HCT116 (cell line): ENCODE measurements at regions not wholly inside any gene's neighbourhood (a gene's known extent, or its start where the extent isn't known, plus 50 kb on each side); places are given as distances from the start of the nearest gene placed in this dataset.

ENCODE experiments used
- ATAC-seq: fragments of 200-7000 bp; cut with Tn5 transposase; 2 replicates; pipeline ENCODE4 v1.9.1; 2020; ENCODE audit warnings: mild to moderate bottlenecking, moderate library complexity
- BruUV-seq: library from RNA; stranded (reverse); fragments of 400-500 nt; replicated peaks from 2 replicates; lab custom pipeline; 2021; lab: Mats Ljungman, UMichigan
- CTCF ChIA-PET: fragments of 300-600 bp; sonication (Branson Sonifier 250); formaldehyde crosslinking; loops from one replicate; lab custom pipeline; 2021; ENCODE audit warnings: antibody characterized with exemption; lab: Charles Lee
- POLR2A ChIA-PET: fragments of 300-600, 350-600 bp; sonication (Branson Sonifier 250); formaldehyde crosslinking; loops from one replicate; lab custom pipeline; 2021; ENCODE audit warnings: antibody characterized with exemption; lab: Charles Lee
- RAD21 ChIA-PET, 2 experiments: fragments of 300-600 bp; sonication (Branson Sonifier 250); formaldehyde crosslinking; loops; one replicate each; lab custom pipeline; 2023; ENCODE audit warnings: low total read pairs in 2 of 2; ENCODE audit not compliant: uncharacterized antibody in 2 of 2, unreplicated experiment in 2 of 2, low non-redundant PET in 1 of 2; lab: Charles Lee
- DNase-seq: peaks from one replicate; pipeline ENCODE4 v3.0.0-alpha.2; 2010; ENCODE audit warnings: low read depth, low spot score
- H2AFZ ChIP-seq: fragments of 200-600 bp; shearing (Covaris generic), sonication (generic); 2 replicates; pipeline ENCODE4 v1.6.1; 2017; ENCODE audit warnings: low read depth, mixed run types, mixed read lengths, antibody characterized with exemption, low read length; ENCODE audit not compliant: poor library complexity, severe bottlenecking
- H3K27ac ChIP-seq: 2 replicates; pipeline ENCODE4 v1.5.1; 2012; ENCODE audit warnings: low read depth, low read length
- H3K27me3 ChIP-seq: fragments of 200-600 bp; sonication (generic); 2 replicates; pipeline ENCODE4 v1.6.1; 2016; ENCODE audit warnings: mixed run types, low read length, mixed read lengths; ENCODE audit not compliant: insufficient read depth
- H3K36me3 ChIP-seq, 2 experiments: fragments of 200-500 bp in 1 of 2; fragments of 200-600 bp in 1 of 2; sonication (Bioruptor generic) in 1 of 2; sonication (generic) in 1 of 2; 2 replicates each; pipeline versions ENCODE4 v1.5.1 to v1.6.1; 2014 to 2016; ENCODE audit warnings: low read length in 2 of 2, inconsistent platforms in 1 of 2, mixed read lengths in 1 of 2, mixed run types in 1 of 2; ENCODE audit not compliant: insufficient read depth in 2 of 2, control insufficient read depth in 1 of 2
- H3K4me1 ChIP-seq, 2 experiments: fragments of 200-600 bp in 1 of 2; sonication (generic) in 1 of 2; 2 replicates each; pipeline versions ENCODE4 v1.5.1 to v1.6.1; 2012 to 2017; ENCODE audit warnings: low read length in 2 of 2, inconsistent platforms in 1 of 2, mild to moderate bottlenecking in 1 of 2, mixed read lengths in 1 of 2, mixed run types in 1 of 2, moderate library complexity in 1 of 2; ENCODE audit not compliant: insufficient read depth in 2 of 2, control insufficient read depth in 1 of 2
- H3K4me2 ChIP-seq: fragments of 200-600 bp; sonication (generic); 2 replicates; pipeline ENCODE4 v1.6.1; 2017; ENCODE audit warnings: mixed run types, low read length, mixed read lengths
- H3K4me3 ChIP-seq, 2 experiments: fragments of 200-600 bp in 1 of 2; sonication (generic) in 1 of 2; replicated peaks in 1 of 2; 2 replicates each; pipeline ENCODE4 v1.5.1; 2011 to 2016; ENCODE audit warnings: low read length in 2 of 2, control low read depth in 1 of 2, low read depth in 1 of 2, mild to moderate bottlenecking in 1 of 2, mixed read lengths in 1 of 2, mixed run types in 1 of 2
- H3K79me2 ChIP-seq: fragments of 200-600 bp; sonication (generic); 2 replicates; pipeline ENCODE4 v1.6.1; 2017; ENCODE audit warnings: mild to moderate bottlenecking, mixed run types, low read length, moderate library complexity, mixed read lengths; ENCODE audit not compliant: insufficient read depth
- H3K9ac ChIP-seq: fragments of 200-600 bp; sonication (generic); 2 replicates; pipeline ENCODE4 v1.6.1; 2016; ENCODE audit warnings: low read length, mixed read lengths
- H3K9me2 ChIP-seq: fragments of 200-600 bp; sonication (generic), shearing (Covaris generic); 2 replicates; pipeline ENCODE4 v1.6.1; 2017; ENCODE audit warnings: mixed run types, mild to moderate bottlenecking, moderate library complexity; ENCODE audit not compliant: insufficient read depth
- H3K9me3 ChIP-seq, 2 experiments: fragments of 200-500 bp in 1 of 2; fragments of 200-600 bp in 1 of 2; sonication (Bioruptor generic) in 1 of 2; sonication (generic) in 1 of 2; 2 replicates each; pipeline ENCODE4 v1.6.1; 2014 to 2017; ENCODE audit warnings: low read length in 2 of 2, mixed read lengths in 2 of 2, inconsistent platforms in 1 of 2, low read depth in 1 of 2, mild to moderate bottlenecking in 1 of 2, mixed run types in 1 of 2, moderate library complexity in 1 of 2; ENCODE audit not compliant: control insufficient read depth in 1 of 2, insufficient read depth in 1 of 2
- H4K20me1 ChIP-seq: fragments of 200-600 bp; sonication (generic), shearing (Covaris generic); 2 replicates; pipeline ENCODE4 v1.6.1; 2017; ENCODE audit warnings: mixed run types, mild to moderate bottlenecking, moderate library complexity; ENCODE audit not compliant: insufficient read depth
- CBX3 ChIP-seq: IDR thresholded peaks from 2 replicates; pipeline ENCODE4 v1.6.1; 2012; ENCODE audit warnings: low read depth
- CEBPB ChIP-seq: IDR thresholded peaks from 2 replicates; pipeline ENCODE4 v1.6.1; 2012; ENCODE audit warnings: low read depth
- EZH2 ChIP-seq: fragments of 200-600 bp; sonication (generic); IDR thresholded peaks from 2 replicates; pipeline ENCODE4 v1.6.1; 2017; ENCODE audit warnings: antibody characterized with exemption, mixed run types
- EZH2phosphoT487 ChIP-seq: fragments of 200-600 bp; IDR thresholded peaks from 2 replicates; pipeline ENCODE4 v1.6.1; 2018; ENCODE audit warnings: antibody characterized with exemption, borderline replicate concordance
- POLR2AphosphoS5 ChIP-seq: IDR thresholded peaks from 2 replicates; pipeline ENCODE4 v1.6.1; 2011; ENCODE audit warnings: mild to moderate bottlenecking, low read depth, low read length, moderate library complexity
- RAD21 ChIP-seq: IDR thresholded peaks from 2 replicates; pipeline ENCODE4 v1.6.1; 2012; ENCODE audit warnings: low read depth, mild to moderate bottlenecking
- SIN3A ChIP-seq: IDR thresholded peaks from 2 replicates; pipeline ENCODE4 v1.6.1; 2012; ENCODE audit warnings: low read depth
- SRF ChIP-seq: IDR thresholded peaks from 2 replicates; pipeline ENCODE4 v1.6.1; 2012; ENCODE audit warnings: low read depth
- TCF7L2 ChIP-seq: IDR thresholded peaks from 2 replicates; pipeline ENCODE4 v1.7.0; 2011; ENCODE audit warnings: borderline replicate concordance, inconsistent platforms; ENCODE audit not compliant: insufficient read depth, insufficient read length; ENCODE audit errors: extremely low read depth
- YY1 ChIP-seq: IDR thresholded peaks from 2 replicates; pipeline ENCODE4 v1.6.1; 2011; ENCODE audit warnings: low read length, low read depth, moderate library complexity, mild to moderate bottlenecking; ENCODE audit not compliant: insufficient replicate concordance; ENCODE audit errors: extremely low read depth
- ZNF274 ChIP-seq: fragments of 200-500 bp; sonication (Bioruptor generic); IDR thresholded peaks from 2 replicates; pipeline ENCODE4 v1.6.1; 2014; ENCODE audit warnings: mild to moderate bottlenecking, low read depth, low read length, inconsistent platforms
- intact Hi-C: fragments of 100-400 bp; cut with micrococcal nuclease; formaldehyde crosslinking; loops from 2 replicates; pipeline ENCODE4 v1.10.0; 2022
- TF ChIP-seq, protein P1 (sequence below): IDR thresholded peaks from 2 replicates; pipeline ENCODE4 v1.6.1; 2012
- TF ChIP-seq, protein P2 (sequence below): IDR thresholded peaks from 2 replicates; pipeline ENCODE4 v1.6.1; 2011; ENCODE audit warnings: mild to moderate bottlenecking, low read length, moderate library complexity; ENCODE audit not compliant: insufficient replicate concordance; ENCODE audit errors: extremely low read depth
- TF ChIP-seq, protein P3 (sequence below): IDR thresholded peaks from 2 replicates; pipeline ENCODE4 v1.6.1; 2012

DNA sequence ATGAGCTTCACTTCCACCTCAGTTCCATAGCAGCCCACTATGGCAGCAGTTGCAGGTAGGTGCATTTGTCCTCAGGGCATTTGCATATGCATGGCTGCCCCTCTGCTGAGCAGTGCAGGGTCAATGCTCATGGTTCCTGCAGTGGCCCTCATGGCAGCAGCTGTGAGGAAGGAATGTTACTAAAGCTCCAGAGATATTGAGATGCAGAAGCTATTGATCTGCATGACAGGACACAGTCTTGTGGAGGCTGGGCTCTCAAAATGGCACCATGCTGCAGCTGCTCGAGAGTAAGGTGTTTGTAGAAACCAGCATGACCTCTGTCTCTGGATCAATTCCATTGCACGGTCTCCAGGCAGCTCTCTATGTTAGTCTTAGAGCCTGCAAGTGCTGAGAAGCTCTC, 179.2 kb upstream of the PCDH18 start:
- ChIA-PET POLR2A (no interaction called here), CTCF (no interaction called here), RAD21 (no interaction called here)
- ATAC-seq (no peak), DNase-seq (no peak)
- Histone ChIP-seq H3K9me3 (no peaks in the 10 kb centered on the region), H4K20me1 (no peaks in the 10 kb centered on the region), H3K9ac (no peak overlapping the region), H3K4me1 (no peaks in the 10 kb centered on the region), H3K79me2 (no peaks in the 10 kb centered on the region), H3K36me3 (no peaks in the 10 kb centered on the region), H2AFZ (no peak overlapping the region), H3K4me2 (no peak overlapping the region), H3K27me3 (no peaks in the 10 kb centered on the region), H3K27ac (no peak overlapping the region), H3K4me3 (no peak overlapping the region), H3K9me2 (no peaks in the 10 kb centered on the region)
- intact Hi-C loops = no loop called here
- TF ChIP-seq CEBPB = no peak
- TF ChIP-seq, protein P1, sequence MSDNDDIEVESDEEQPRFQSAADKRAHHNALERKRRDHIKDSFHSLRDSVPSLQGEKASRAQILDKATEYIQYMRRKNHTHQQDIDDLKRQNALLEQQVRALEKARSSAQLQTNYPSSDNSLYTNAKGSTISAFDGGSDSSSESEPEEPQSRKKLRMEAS = no peak
- TF ChIP-seq, protein P2, sequence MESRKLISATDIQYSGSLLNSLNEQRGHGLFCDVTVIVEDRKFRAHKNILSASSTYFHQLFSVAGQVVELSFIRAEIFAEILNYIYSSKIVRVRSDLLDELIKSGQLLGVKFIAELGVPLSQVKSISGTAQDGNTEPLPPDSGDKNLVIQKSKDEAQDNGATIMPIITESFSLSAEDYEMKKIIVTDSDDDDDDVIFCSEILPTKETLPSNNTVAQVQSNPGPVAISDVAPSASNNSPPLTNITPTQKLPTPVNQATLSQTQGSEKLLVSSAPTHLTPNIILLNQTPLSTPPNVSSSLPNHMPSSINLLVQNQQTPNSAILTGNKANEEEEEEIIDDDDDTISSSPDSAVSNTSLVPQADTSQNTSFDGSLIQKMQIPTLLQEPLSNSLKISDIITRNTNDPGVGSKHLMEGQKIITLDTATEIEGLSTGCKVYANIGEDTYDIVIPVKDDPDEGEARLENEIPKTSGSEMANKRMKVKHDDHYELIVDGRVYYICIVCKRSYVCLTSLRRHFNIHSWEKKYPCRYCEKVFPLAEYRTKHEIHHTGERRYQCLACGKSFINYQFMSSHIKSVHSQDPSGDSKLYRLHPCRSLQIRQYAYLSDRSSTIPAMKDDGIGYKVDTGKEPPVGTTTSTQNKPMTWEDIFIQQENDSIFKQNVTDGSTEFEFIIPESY = no peak
- TF ChIP-seq, protein P3, sequence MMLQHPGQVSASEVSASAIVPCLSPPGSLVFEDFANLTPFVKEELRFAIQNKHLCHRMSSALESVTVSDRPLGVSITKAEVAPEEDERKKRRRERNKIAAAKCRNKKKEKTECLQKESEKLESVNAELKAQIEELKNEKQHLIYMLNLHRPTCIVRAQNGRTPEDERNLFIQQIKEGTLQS = no peak
- TF ChIP-seq SIN3A = no peak
- no peak for TF ChIP-seq RAD21
- TF ChIP-seq CBX3 = no peak
- no peak for TF ChIP-seq POLR2AphosphoS5
- TF ChIP-seq YY1 = no peak
- TF ChIP-seq SRF = no peak
- TF ChIP-seq EZH2phosphoT487 = no peak
- TF ChIP-seq ZNF274 = no peak
- TF ChIP-seq EZH2 = no peak
- TF ChIP-seq TCF7L2 = no peak
- BruUV-seq = no TSS peak
